ENCODE measurements at regions not wholly inside any gene's neighbourhood (a gene's known extent, or its start where the extent isn't known, plus 50 kb on each side); places are given as distances from the start of the nearest gene placed in this dataset.

DNA sequence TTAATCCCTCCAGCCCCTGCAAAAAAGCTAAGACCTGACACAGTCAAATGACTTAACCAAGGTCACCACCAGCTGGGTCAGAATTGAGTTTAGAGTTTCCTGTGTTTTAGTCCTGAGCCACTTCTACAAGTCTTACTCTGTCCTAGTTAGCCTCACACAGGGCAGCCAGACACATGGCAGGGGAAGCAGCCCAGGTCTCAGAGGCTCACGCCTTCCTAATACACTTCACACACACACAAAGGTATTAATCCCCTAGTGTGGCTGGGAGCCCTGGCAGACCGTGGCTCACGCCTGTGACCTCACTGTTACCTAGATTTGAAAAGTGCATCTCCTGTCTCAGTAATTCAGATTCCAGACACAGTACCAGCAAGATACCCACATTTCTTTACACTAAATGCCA, 77.4 kb upstream of the WWC1 start:
- Histone ChIP-seq H3K18ac (ENCODE audit: low read depth in 1 of 2, low read length in 2 of 2) (no peak overlapping the region), H2BK120ac (ENCODE audit: low read depth, low read length) (no peak overlapping the region), H3K4me2 (ENCODE audit: low read length, poor library complexity, severe bottlenecking) (no peak overlapping the region), H3K4ac (ENCODE audit: low read depth in 1 of 2, low read length in 2 of 2) (no peak overlapping the region), H3K36me3 (ENCODE audit: control insufficient read depth in 1 of 2, insufficient read depth in 2 of 2, low read depth in 1 of 2, low read length in 2 of 2) (peaks cover 0 to 33% of the 10 kb centered on the region in 2 experiments), H2AFZ (ENCODE audit: low read depth, low read length) (no peak overlapping the region), H2BK5ac (ENCODE audit: low read depth, low read length, poor library complexity, severe bottlenecking) (no peak overlapping the region), H3K23ac (ENCODE audit: low read length in 2 of 2) (no peak overlapping the region), H2BK15ac (ENCODE audit: low read depth, poor library complexity, severe bottlenecking) (no peak overlapping the region), H4K8ac (ENCODE audit: low read length) (no peak overlapping the region), H3K27me3 (ENCODE audit: control insufficient read depth in 1 of 2, insufficient read depth in 1 of 2, low read length in 2 of 2) (peaks cover 0 to 21% of the 10 kb centered on the region in 2 experiments), H3K14ac (ENCODE audit: low read length in 2 of 2) (no peak overlapping the region), H3K79me1 (replicated peaks; ENCODE audit: low read length, poor library complexity, severe bottlenecking) (no peaks in the 10 kb centered on the region), H3K9me3 (ENCODE audit: control insufficient read depth, low read length) (no peaks in the 10 kb centered on the region), H2AK5ac (ENCODE audit: low read length, severe bottlenecking) (no peak overlapping the region), H3K4me3 (ENCODE audit: insufficient read depth in 1 of 2, low read depth in 1 of 2, low read length in 2 of 2) (no peak overlapping the region), H3K27ac (ENCODE audit: low read length, poor library complexity, severe bottlenecking) (no peak overlapping the region), H3K4me1 (ENCODE audit: control insufficient read depth, insufficient read depth, low read depth, low read length) (peaks cover 2% of the 10 kb centered on the region), H4K91ac (ENCODE audit: low read length) (no peak overlapping the region), H3K9ac (ENCODE audit: low read length) (no peak overlapping the region), H2BK12ac (ENCODE audit: low read length in 2 of 2) (no peak overlapping the region)
- no peak for DNase-seq
- WGBS, result 85% methylated on average over 3 of the region's 3 CpGs

DNA sequence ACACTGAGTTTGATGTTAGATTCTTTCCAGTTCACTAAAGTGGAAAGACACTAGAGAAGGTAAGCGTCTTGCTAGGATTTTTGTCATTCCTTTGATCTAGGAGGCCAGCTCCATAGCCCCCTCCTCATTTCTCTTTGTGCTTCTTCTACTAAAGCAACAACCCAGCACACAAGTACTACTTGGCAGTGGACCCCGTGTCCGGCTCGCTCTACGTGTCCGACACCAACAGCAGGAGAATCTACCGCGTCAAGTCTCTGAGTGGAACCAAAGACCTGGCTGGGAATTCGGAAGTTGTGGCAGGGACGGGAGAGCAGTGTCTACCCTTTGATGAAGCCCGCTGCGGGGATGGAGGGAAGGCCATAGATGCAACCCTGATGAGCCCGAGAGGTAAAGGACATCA, 76.6 kb upstream of the WWC1 start:
- Histone ChIP-seq H2BK5ac (ENCODE audit: low read depth, low read length, poor library complexity, severe bottlenecking) (no peak overlapping the region), H3K27me3 (ENCODE audit: control insufficient read depth in 1 of 2, insufficient read depth in 1 of 2, low read length in 2 of 2) (peaks cover 0 to 21% of the 10 kb centered on the region in 2 experiments), H2AFZ (ENCODE audit: low read depth, low read length) (no peak overlapping the region), H3K18ac (ENCODE audit: low read depth in 1 of 2, low read length in 2 of 2) (no peak overlapping the region), H2AK5ac (ENCODE audit: low read length, severe bottlenecking) (no peak overlapping the region), H3K4me2 (ENCODE audit: low read length, poor library complexity, severe bottlenecking) (no peak overlapping the region), H2BK120ac (ENCODE audit: low read depth, low read length) (no peak overlapping the region), H3K79me1 (replicated peaks; ENCODE audit: low read length, poor library complexity, severe bottlenecking) (no peaks in the 10 kb centered on the region), H3K36me3 (ENCODE audit: control insufficient read depth in 1 of 2, insufficient read depth in 2 of 2, low read depth in 1 of 2, low read length in 2 of 2) (peaks cover 0 to 29% of the 10 kb centered on the region in 2 experiments), H3K14ac (ENCODE audit: low read length in 2 of 2) (no peak overlapping the region), H2BK15ac (ENCODE audit: low read depth, poor library complexity, severe bottlenecking) (no peak overlapping the region), H3K27ac (ENCODE audit: low read length, poor library complexity, severe bottlenecking) (no peak overlapping the region), H3K23ac (ENCODE audit: low read length in 2 of 2) (no peak overlapping the region), H3K9me3 (ENCODE audit: control insufficient read depth, low read length) (no peaks in the 10 kb centered on the region), H3K4me1 (ENCODE audit: control insufficient read depth, insufficient read depth, low read depth, low read length) (no peaks in the 10 kb centered on the region), H4K8ac (ENCODE audit: low read length) (no peak overlapping the region), H2BK12ac (ENCODE audit: low read length in 2 of 2) (no peak overlapping the region), H3K4me3 (ENCODE audit: insufficient read depth in 1 of 2, low read depth in 1 of 2, low read length in 2 of 2) (no peak overlapping the region), H4K91ac (ENCODE audit: low read length) (no peak overlapping the region), H3K9ac (ENCODE audit: low read length) (no peak overlapping the region), H3K4ac (ENCODE audit: low read depth in 1 of 2, low read length in 2 of 2) (no peak overlapping the region)
- DNase-seq, result no peak
- 96% methylated on average over 12 of the region's 13 CpGs for WGBS

DNA sequence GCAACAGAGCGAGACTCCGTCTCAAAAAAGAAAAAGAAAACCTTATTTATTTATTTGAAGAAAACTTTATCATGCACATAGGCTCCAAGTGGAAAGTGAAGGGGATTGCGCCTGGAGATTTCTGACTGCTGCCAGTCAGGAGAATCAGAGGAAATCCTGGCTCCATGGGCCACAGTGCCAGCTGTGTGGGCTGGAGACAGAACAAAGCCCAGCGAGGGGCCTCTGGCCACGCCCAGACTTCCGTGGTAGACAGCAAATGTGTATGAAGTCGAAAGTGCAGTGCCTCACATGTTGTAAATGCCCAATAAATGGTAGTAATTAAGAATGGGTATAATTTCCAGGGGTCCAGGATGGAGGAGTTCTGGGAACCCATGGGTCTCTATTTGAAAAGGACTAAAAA, 75.8 kb upstream of the WWC1 start:
- no peak overlapping the region for H2BK120ac ChIP-seq (ENCODE audit: low read depth, low read length)
- H3K79me1 ChIP-seq (replicated peaks; ENCODE audit: low read length, poor library complexity, severe bottlenecking), result no peaks in the 10 kb centered on the region
- peaks cover 0 to 29% of the 10 kb centered on the region in 2 experiments for H3K27me3 ChIP-seq (ENCODE audit: control insufficient read depth in 1 of 2, insufficient read depth in 1 of 2, low read length in 2 of 2)
- H4K91ac ChIP-seq (ENCODE audit: low read length), result no peak overlapping the region
- WGBS, result 74% methylated on average over 5 of the region's 7 CpGs
- no peak overlapping the region for H2BK12ac ChIP-seq (ENCODE audit: low read length in 2 of 2)
- no peak overlapping the region for H2AFZ ChIP-seq (ENCODE audit: low read depth, low read length)
- H4K8ac ChIP-seq (ENCODE audit: low read length), result no peak overlapping the region
- no peak overlapping the region for H3K18ac ChIP-seq (ENCODE audit: low read depth in 1 of 2, low read length in 2 of 2)
- H3K9ac ChIP-seq (ENCODE audit: low read length), result no peak overlapping the region
- no peaks in the 10 kb centered on the region for H3K9me3 ChIP-seq (ENCODE audit: control insufficient read depth, low read length)
- H2BK5ac ChIP-seq (ENCODE audit: low read depth, low read length, poor library complexity, severe bottlenecking), result no peak overlapping the region
- no peak overlapping the region for H3K27ac ChIP-seq (ENCODE audit: low read length, poor library complexity, severe bottlenecking)
- no peak overlapping the region for H3K4me3 ChIP-seq (ENCODE audit: insufficient read depth in 1 of 2, low read depth in 1 of 2, low read length in 2 of 2)
- no peak overlapping the region for H2AK5ac ChIP-seq (ENCODE audit: low read length, severe bottlenecking)
- no peak overlapping the region for H3K4ac ChIP-seq (ENCODE audit: low read depth in 1 of 2, low read length in 2 of 2)
- no peak overlapping the region for H3K23ac ChIP-seq (ENCODE audit: low read length in 2 of 2)
- no peak for DNase-seq
- H3K4me2 ChIP-seq (ENCODE audit: low read length, poor library complexity, severe bottlenecking), result no peak overlapping the region
- H3K14ac ChIP-seq (ENCODE audit: low read length in 2 of 2), result no peak overlapping the region
- peaks cover 0 to 27% of the 10 kb centered on the region in 2 experiments for H3K36me3 ChIP-seq (ENCODE audit: control insufficient read depth in 1 of 2, insufficient read depth in 2 of 2, low read depth in 1 of 2, low read length in 2 of 2)
- no peaks in the 10 kb centered on the region for H3K4me1 ChIP-seq (ENCODE audit: control insufficient read depth, insufficient read depth, low read depth, low read length)
- H2BK15ac ChIP-seq (ENCODE audit: low read depth, poor library complexity, severe bottlenecking), result no peak overlapping the region

DNA sequence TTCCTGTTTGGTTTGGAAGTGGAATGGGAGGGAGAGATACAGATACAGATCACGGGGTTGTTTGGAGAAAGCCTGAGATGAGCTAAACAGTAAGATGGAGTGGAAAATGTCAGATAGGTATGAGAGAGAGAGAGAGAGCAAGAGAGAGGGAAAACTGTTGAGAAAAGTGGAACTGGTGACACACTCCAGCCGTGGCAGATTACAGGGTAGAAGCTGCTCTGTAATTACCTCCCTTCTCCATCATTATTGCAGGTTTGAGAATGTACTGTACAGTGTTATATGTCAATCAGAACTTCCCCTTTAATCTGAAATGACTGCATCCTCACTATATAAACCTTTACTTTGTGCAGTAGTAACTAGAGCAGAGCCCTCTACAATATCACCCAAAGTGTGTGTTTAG, 74.5 kb upstream of the WWC1 start:
- no peaks in the 10 kb centered on the region for H3K79me1 ChIP-seq (replicated peaks; ENCODE audit: low read length, poor library complexity, severe bottlenecking)
- H2BK5ac ChIP-seq (ENCODE audit: low read depth, low read length, poor library complexity, severe bottlenecking), result no peak overlapping the region
- H3K4ac ChIP-seq (ENCODE audit: low read depth in 1 of 2, low read length in 2 of 2), result no peak overlapping the region
- H3K9me3 ChIP-seq (ENCODE audit: control insufficient read depth, low read length), result no peaks in the 10 kb centered on the region
- H2AK5ac ChIP-seq (ENCODE audit: low read length, severe bottlenecking), result no peak overlapping the region
- no peak overlapping the region for H3K27ac ChIP-seq (ENCODE audit: low read length, poor library complexity, severe bottlenecking)
- H2AFZ ChIP-seq (ENCODE audit: low read depth, low read length), result no peak overlapping the region
- peaks cover 0 to 27% of the 10 kb centered on the region in 2 experiments for H3K36me3 ChIP-seq (ENCODE audit: control insufficient read depth in 1 of 2, insufficient read depth in 2 of 2, low read depth in 1 of 2, low read length in 2 of 2)
- H2BK120ac ChIP-seq (ENCODE audit: low read depth, low read length), result no peak overlapping the region
- H3K9ac ChIP-seq (ENCODE audit: low read length), result no peak overlapping the region
- H3K14ac ChIP-seq (ENCODE audit: low read length in 2 of 2), result no peak overlapping the region
- no peak overlapping the region for H4K8ac ChIP-seq (ENCODE audit: low read length)
- WGBS, result 69% methylated on average over 1 of the region's 2 CpGs
- no peak overlapping the region for H3K23ac ChIP-seq (ENCODE audit: low read length in 2 of 2)
- H3K4me1 ChIP-seq (ENCODE audit: control insufficient read depth, insufficient read depth, low read depth, low read length), result no peaks in the 10 kb centered on the region
- no peak overlapping the region for H3K4me2 ChIP-seq (ENCODE audit: low read length, poor library complexity, severe bottlenecking)
- peaks cover 0 to 43% of the 10 kb centered on the region in 2 experiments for H3K27me3 ChIP-seq (ENCODE audit: control insufficient read depth in 1 of 2, insufficient read depth in 1 of 2, low read length in 2 of 2)
- H3K4me3 ChIP-seq (ENCODE audit: insufficient read depth in 1 of 2, low read depth in 1 of 2, low read length in 2 of 2), result no peak overlapping the region
- no peak for DNase-seq
- no peak overlapping the region for H2BK15ac ChIP-seq (ENCODE audit: low read depth, poor library complexity, severe bottlenecking)
- no peak overlapping the region for H3K18ac ChIP-seq (ENCODE audit: low read depth in 1 of 2, low read length in 2 of 2)
- H4K91ac ChIP-seq (ENCODE audit: low read length), result no peak overlapping the region
- no peak overlapping the region for H2BK12ac ChIP-seq (ENCODE audit: low read length in 2 of 2)
